ENCODE measurements at regions not wholly inside any gene's neighbourhood (a gene's known extent, or its start where the extent isn't known, plus 50 kb on each side); places are given as distances from the start of the nearest gene placed in this dataset.

- no peak for DNase-seq
These were observed 317.5 kb upstream of the RTL1 start for GRCh38 chr14:101220921-101221510.

- DNase-seq: no peak
These were observed 318.1 kb upstream of the RTL1 start for GRCh38 chr14:101221549-101222160.

- DNase-seq: no peak
These were observed 319.0 kb upstream of the RTL1 start for GRCh38 chr14:101222362-101223070.

DNA sequence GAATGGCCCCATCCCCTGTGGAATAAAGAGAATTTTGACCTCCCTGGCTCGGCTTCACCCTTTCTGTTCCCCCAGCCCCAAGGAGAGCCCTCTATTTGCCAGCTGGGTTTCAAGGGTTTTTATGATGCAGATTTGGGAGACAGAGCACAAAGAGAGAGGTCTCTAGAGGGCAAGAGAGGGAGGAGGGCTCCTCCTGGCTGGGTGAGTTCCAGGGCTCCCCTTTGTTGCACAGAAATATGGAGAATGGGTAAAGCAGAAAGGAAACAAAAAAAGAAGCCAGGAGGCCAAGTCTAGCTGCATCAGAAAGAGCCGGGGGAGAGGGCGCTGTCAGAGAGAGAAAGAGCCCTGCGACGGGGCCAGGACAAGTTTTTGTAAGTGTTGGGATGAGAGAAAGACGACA is 319.6 kb upstream of the RTL1 start:
- no peak for DNase-seq

DNA sequence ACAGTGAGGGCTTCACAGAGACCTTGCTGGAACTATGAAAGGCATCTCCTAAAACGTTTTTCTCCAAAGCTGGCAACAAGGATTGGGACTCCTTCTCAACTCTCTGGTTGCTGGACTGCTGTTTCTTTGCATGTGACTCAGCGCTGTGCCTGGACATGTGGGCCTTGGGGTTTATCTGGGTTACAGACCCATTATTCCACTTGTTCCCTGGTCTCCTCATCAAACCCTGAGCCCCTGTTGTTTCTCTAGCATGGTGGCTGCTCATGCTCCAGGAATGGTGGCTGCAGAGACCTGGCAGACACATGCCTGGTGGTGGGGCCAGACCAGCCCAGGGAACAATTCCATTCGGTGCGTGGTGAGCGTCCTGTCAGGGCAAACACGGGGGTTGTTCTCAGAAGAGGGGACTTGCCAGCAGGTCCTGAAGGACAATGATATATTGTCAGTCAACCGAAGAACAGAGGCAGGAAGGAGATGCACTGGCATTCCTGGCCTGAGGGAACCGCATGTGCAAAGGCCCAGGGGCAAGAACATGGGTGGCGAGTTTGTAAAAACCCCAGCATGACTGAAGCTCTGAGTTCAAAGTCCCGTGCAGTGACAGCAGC is 320.1 kb upstream of the RTL1 start:
- no peak for DNase-seq

DNA sequence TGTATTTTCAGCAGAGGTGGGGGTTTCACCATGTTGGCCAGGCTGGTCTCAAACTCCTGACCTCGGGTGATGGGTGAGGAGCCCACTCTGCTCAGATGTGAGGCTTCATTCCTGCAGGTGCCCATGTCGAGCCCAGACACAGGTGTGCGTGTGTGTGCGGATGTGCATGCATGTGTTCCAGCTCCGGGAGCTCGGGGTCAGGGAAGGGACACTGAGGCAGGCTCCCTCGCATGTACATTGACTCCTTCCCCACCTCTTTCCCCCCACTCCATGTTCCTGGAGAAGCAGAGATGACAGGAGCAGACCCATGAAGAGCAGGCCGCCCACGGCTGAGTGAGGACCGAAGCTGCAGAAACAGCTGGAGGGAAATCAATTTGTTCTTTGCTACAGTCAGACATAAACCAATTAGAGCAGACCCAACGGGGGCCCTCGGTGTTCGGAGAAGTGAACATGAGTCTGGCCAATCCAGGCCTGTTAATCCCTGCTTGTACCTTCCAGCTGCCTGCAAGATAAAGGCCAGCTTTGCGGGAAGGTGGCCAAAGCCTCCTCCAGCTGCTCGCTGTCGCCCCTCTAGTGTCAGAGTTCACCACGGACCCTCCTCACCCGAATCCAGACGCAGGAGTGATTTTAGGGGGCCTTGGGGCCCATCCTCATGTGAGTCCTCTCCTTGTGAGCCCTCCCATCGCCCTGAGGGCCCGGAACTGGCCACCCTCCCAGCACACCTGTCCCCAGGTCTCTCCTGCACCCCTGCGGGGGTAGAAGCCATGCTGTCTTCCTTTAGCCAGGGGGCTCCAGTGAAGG is 321.0 kb upstream of the RTL1 start:
- DNase-seq: no peak

DNA sequence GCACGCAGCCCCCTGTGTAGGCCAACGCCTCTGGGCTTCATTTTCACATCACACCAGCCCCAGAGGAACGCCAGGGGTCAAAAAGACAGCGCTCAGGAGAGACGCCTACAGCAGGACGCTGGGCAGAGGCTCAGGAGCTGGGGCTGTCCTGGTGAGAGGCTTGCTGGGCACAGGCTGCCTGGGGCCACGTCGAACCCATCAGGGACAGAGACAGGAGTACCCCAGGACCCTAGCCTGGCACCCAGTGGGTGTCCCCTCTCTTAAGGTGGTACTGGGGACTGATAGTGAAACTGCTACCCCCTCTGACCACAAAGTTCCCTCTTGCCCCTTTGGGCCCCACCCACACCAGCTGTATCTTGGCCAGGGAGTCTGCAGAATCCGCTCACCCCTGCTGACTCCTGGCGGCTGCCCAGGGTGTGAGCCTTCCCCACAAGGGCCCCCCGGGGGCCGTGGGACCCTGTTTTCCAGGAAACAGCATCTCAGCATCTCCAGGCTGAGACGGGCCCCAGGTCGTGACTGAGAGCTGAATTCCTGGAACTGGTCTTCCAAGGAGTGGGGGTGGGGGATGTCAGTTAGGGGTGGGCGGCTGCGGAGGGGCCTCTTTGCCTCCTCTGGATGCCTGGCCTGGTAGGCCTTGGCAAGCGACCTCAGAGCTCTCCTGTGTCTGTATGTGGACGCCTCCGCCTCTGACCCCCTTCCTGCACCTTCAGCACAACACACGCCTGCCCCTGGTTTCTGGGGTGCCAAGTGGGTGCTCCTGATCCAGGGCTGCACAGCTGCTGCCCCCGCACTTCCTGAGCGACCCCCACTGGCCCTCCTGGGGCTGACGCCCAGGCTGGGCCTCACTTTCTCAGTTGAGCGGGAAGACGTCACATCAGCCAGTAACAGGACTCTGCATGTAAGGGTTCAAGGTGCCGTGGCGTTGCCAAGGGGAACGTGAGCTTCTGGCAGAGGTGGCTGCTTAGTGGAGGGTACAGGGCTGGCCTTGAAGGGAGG is 321.9 kb upstream of the RTL1 start:
- no peak for DNase-seq

GRCh38 chr14:101226265-101226602 is 322.7 kb upstream of the RTL1 start:
- no peak for DNase-seq

- DNase-seq: no peak
These were observed 323.3 kb upstream of the RTL1 start for GRCh38 chr14:101226603-101227425.

DNA sequence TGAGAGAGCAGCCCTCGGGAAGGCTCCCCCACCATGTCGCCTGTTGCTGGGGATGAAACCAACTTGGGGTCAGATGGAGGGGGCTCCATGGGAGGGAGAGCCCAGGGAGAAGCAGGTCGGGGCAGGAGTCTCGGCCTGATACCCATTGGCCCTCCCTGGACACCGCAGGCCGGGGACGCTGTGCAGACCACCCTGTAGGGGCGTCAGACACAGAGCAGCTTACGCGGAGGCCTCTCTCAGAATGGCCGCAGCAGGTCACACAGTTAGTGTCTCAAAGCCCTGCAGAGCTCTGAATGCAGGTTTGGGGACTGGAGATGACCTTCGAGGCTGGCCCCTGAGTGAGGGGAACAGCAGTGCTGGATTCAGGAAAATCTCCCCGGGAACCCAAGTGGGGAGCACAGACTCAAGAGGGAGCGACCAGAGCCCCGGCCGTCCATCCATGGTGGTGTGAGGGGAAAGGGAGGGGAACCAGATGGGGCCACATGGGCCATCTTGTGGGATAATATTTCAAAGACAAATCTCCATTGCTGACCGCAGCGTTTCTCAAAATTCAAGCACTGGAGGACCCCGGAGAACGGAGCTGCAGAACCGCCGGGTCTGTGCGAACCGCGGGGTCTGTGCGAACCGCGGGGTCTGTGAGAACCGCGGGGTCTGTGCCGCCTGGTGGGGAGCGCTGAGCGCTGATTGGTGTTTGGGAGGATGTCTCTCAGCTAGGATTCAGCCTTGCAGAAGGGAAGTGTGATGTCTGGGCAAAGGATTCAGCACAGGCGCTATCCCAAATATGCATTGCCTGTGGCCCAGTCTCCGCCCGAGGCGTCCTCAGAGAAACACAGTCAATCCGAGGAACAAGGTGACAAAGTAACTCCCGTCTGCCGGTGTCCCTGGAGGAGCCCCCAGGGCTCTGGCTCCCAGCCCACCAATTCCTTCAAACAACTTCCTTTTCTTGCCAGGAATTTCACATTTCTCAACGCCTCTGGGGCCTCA is 324.4 kb upstream of the RTL1 start:
- no peak for DNase-seq

GRCh38 chr14:101228949-101229541 is 325.5 kb upstream of the RTL1 start:
- DNase-seq: no peak

- no peak for DNase-seq
These were observed 326.1 kb upstream of the RTL1 start for GRCh38 chr14:101229666-101230065.

DNA sequence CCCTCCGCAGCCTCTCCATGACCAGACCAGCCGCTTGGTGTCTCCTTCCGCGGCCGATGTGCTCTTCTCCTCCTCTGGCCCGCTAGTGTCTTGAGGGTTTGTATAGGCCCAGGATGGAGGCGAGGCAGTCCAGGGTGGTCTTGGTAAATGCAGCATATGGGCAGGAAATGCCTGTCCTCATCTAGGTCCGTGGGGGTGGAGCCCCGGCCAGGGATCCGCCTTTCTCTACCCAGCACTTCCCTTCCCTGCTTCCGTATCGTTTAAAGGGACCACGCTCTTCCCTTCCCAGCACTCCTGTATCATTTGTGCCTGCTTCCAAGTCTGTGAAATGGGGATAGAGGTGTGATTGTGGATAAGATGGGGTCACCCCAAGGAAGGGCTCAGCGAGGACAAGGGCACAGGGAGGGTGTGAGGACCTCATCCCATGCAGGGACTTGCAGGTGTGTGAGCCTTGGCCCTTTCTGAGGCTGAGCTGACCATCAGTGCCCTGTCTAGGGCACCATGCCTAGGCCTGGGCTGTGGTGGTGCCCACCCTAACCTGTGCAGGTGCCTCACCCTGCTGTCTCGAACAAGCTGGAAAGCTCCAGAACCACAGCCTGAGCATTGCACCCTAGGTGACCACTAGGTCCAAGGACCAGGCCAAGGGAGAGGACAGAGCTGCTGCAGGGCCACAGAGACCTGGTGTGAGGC is 326.8 kb upstream of the RTL1 start:
- no peak for DNase-seq

DNA sequence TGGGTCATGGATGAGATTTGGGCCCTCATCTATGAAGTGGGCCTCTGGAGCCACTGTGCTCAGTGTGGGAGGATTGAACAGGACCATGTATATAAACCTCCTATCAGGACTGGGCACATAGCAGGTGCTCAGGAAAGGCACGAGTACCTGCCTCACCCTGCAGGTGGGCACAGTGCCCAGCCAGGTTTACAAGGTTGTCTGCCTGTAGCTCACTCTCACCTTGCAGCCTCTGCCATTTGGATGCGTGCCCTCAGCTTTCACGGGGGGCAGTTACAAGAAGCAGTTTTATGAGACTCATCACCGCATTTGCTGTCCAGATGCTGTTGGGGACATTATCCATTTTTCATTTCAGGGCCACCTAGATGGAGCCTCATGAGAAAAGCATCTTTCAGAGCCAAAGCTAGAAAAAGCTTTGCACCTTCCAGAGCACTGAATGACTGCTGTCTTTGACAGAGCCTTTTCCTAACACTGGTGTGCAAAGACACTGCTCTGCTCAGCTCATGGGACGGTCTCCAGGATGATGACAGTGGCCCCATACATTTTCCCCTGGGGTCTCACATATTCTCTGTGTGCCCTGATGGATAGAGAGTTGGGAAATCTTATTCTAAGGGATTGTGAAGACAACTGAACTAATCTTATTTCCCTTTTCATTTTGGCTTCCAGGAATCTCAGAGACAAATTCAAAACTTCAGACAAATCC is 327.5 kb upstream of the RTL1 start:
- DNase-seq: no peak

GRCh38 chr14:101231828-101232227 is 328.3 kb upstream of the RTL1 start:
- DNase-seq: no peak

DNA sequence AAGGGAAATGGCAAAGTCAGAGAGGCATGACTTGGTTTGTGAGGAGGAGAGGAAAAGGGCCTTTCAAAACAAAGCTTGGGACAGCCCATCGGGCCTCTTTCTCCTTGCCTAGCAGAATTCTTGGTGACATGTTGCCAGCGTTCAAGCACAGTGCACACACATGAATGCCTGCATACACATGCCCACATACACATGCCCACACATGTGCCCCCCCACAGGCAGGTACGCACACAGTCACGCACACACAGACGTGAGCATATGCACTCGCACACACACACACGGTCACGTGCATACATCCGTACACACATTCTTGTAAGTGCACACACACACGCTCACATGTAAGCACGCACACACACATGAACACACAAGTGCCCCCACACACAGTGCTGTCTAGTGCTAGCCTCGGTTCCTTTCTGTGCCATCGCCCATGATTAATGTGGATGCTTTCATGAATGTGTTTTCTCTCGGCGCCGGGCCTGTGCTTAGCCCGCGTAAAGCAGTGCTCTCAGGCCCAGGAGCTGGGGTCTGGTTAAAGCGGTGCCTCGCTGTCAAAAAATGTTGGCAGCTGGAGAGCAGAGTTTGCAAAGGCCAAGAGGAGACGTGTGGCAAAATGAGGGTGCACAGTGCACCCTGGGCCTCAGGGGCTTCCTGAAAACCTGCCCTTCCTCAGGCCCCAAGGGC is 328.8 kb upstream of the DIO3 start:
- DNase-seq: no peak

DNA sequence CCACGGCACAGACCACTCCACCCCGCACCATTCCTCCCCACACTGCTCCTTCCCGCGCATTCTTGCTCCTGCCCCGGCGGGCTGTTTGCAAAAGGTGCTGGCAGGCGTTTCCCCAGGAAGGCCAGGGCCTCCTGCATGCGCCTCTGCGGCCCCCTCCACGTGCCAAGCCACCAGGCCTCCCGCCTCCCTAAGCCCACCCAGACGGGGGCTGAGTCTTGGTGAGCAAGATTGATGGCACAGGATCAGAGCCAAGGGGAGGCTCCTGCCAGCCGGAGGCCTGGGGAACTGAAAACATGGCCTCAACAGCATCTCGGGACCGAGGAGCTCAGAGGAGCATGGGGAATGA is 328.3 kb upstream of the DIO3 start:
- no peak for DNase-seq

GRCh38 chr14:101233391-101233790 is 327.9 kb upstream of the DIO3 start:
- no peak for DNase-seq

Measured in effector CD8-positive, alpha-beta T cell (primary cell).